ENCODE measurements at regions not wholly inside any gene's neighbourhood (a gene's known extent, or its start where the extent isn't known, plus 50 kb on each side); places are given as distances from the start of the nearest gene placed in this dataset.
"Not testable (repeated sequence)": the region's sequence is repeated elsewhere in the genome, so short reads cannot be mapped to it uniquely, and the experiment has no call there.

GRCh38 chr2:207363761-207364290 lies 165.9 kb upstream of the CREB1 start:
- Mint-ChIP-seq H3K4me1 (ENCODE audit: low read depth) (no peaks in the 10 kb centered on the region), H3K9me3 (peaks cover 4% of the 10 kb centered on the region), H3K27ac (no peak overlapping the region), H3K36me3 (ENCODE audit: low read depth) (peaks cover 3% of the 10 kb centered on the region), H3K4me3 (no peak overlapping the region), H3K27me3 (peaks cover 4% of the 10 kb centered on the region)

- no peak overlapping the region for H3K4me3 Mint-ChIP-seq
- H3K4me1 Mint-ChIP-seq (ENCODE audit: low read depth) = no peaks in the 10 kb centered on the region
- H3K27me3 Mint-ChIP-seq = no peaks in the 10 kb centered on the region
- H3K36me3 Mint-ChIP-seq (ENCODE audit: low read depth) = no peaks in the 10 kb centered on the region
- H3K9me3 Mint-ChIP-seq = peaks cover 19% of the 10 kb centered on the region
- H3K27ac Mint-ChIP-seq = no peak overlapping the region
Measured at GRCh38 chr2:207370646-207371045, 159.1 kb upstream of the CREB1 start.

GRCh38 chr2:207371877-207372276 lies 157.9 kb upstream of the CREB1 start:
- no peak overlapping the region for H3K27ac Mint-ChIP-seq
- H3K9me3 Mint-ChIP-seq = peaks cover 23% of the 10 kb centered on the region
- no peaks in the 10 kb centered on the region for H3K27me3 Mint-ChIP-seq
- no peak overlapping the region for H3K4me3 Mint-ChIP-seq
- H3K4me1 Mint-ChIP-seq (ENCODE audit: low read depth) = no peaks in the 10 kb centered on the region
- peaks cover 3% of the 10 kb centered on the region for H3K36me3 Mint-ChIP-seq (ENCODE audit: low read depth)

GRCh38 chr2:207372483-207372882 lies 157.3 kb upstream of the CREB1 start:
- Mint-ChIP-seq H3K27me3 (no peaks in the 10 kb centered on the region), H3K4me3 (no peak overlapping the region), H3K27ac (no peak overlapping the region), H3K36me3 (ENCODE audit: low read depth) (peaks cover 3% of the 10 kb centered on the region), H3K9me3 (peaks cover 27% of the 10 kb centered on the region), H3K4me1 (ENCODE audit: low read depth) (no peaks in the 10 kb centered on the region)

- H3K4me3 Mint-ChIP-seq = no peak overlapping the region
- H3K27me3 Mint-ChIP-seq = no peaks in the 10 kb centered on the region
- no peaks in the 10 kb centered on the region for H3K4me1 Mint-ChIP-seq (ENCODE audit: low read depth)
- H3K27ac Mint-ChIP-seq = no peak overlapping the region
- peaks cover 50% of the 10 kb centered on the region for H3K9me3 Mint-ChIP-seq
- peaks cover 19% of the 10 kb centered on the region for H3K36me3 Mint-ChIP-seq (ENCODE audit: low read depth)
Measured at GRCh38 chr2:207375207-207375875, 154.4 kb upstream of the CREB1 start.

GRCh38 chr2:207378620-207379019 lies 151.1 kb upstream of the CREB1 start:
- H3K36me3 Mint-ChIP-seq (ENCODE audit: low read depth) = peaks cover 19% of the 10 kb centered on the region
- not testable (repeated sequence) for H3K27me3 Mint-ChIP-seq; H3K27ac Mint-ChIP-seq; H3K4me1 Mint-ChIP-seq (ENCODE audit: low read depth); H3K4me3 Mint-ChIP-seq
- H3K9me3 Mint-ChIP-seq = peaks cover 38% of the 10 kb centered on the region

GRCh38 chr2:207385076-207385475 lies 144.7 kb upstream of the CREB1 start:
- Mint-ChIP-seq H3K4me3 (no peak overlapping the region), H3K4me1 (ENCODE audit: low read depth) (no peaks in the 10 kb centered on the region), H3K9me3 (peaks cover 19% of the 10 kb centered on the region), H3K27ac (no peak overlapping the region), H3K36me3 (ENCODE audit: low read depth) (peaks cover 1% of the 10 kb centered on the region), H3K27me3 (no peaks in the 10 kb centered on the region)

- H3K27ac Mint-ChIP-seq = no peak overlapping the region
- peaks cover 16% of the 10 kb centered on the region for H3K9me3 Mint-ChIP-seq
- H3K36me3 Mint-ChIP-seq (ENCODE audit: low read depth) = no peaks in the 10 kb centered on the region
- H3K27me3 Mint-ChIP-seq = no peaks in the 10 kb centered on the region
- H3K4me3 Mint-ChIP-seq = no peak overlapping the region
- no peaks in the 10 kb centered on the region for H3K4me1 Mint-ChIP-seq (ENCODE audit: low read depth)
Measured at GRCh38 chr2:207385903-207386302, 143.9 kb upstream of the CREB1 start.

GRCh38 chr2:207387001-207387571 lies 142.7 kb upstream of the CREB1 start:
- Mint-ChIP-seq H3K27ac (no peak overlapping the region), H3K36me3 (ENCODE audit: low read depth) (no peaks in the 10 kb centered on the region), H3K27me3 (no peaks in the 10 kb centered on the region), H3K4me3 (no peak overlapping the region), H3K9me3 (peaks cover 16% of the 10 kb centered on the region), H3K4me1 (ENCODE audit: low read depth) (no peaks in the 10 kb centered on the region)

- Mint-ChIP-seq H3K27ac (no peak overlapping the region), H3K9me3 (no peaks in the 10 kb centered on the region), H3K4me3 (no peak overlapping the region), H3K36me3 (ENCODE audit: low read depth) (no peaks in the 10 kb centered on the region), H3K4me1 (ENCODE audit: low read depth) (peaks cover 8% of the 10 kb centered on the region), H3K27me3 (no peaks in the 10 kb centered on the region)
Measured at GRCh38 chr2:207390302-207391095, 139.3 kb upstream of the CREB1 start.

- Mint-ChIP-seq H3K9me3 (no peaks in the 10 kb centered on the region), H3K36me3 (ENCODE audit: low read depth) (no peaks in the 10 kb centered on the region), H3K4me1 (ENCODE audit: low read depth) (peaks cover 8% of the 10 kb centered on the region), H3K27me3 (no peaks in the 10 kb centered on the region), H3K27ac (no peak overlapping the region), H3K4me3 (no peak overlapping the region)
Measured at GRCh38 chr2:207394203-207394781, 135.5 kb upstream of the CREB1 start.

- H3K4me3 Mint-ChIP-seq = no peak overlapping the region
- H3K27me3 Mint-ChIP-seq = no peaks in the 10 kb centered on the region
Measured at GRCh38 chr2:207394812-207395534, 134.8 kb upstream of the CREB1 start.

GRCh38 chr2:207395535-207396251 lies 134.1 kb upstream of the CREB1 start:
- no peaks in the 10 kb centered on the region for H3K27me3 Mint-ChIP-seq
- H3K27ac Mint-ChIP-seq = peak overlapping the region; percentile 9
- peaks cover 8% of the 10 kb centered on the region for H3K4me1 Mint-ChIP-seq (ENCODE audit: low read depth)
- H3K9me3 Mint-ChIP-seq = no peaks in the 10 kb centered on the region
- no peaks in the 10 kb centered on the region for H3K36me3 Mint-ChIP-seq (ENCODE audit: low read depth)
- no peak overlapping the region for H3K4me3 Mint-ChIP-seq

More at GRCh38 chr2:207394812-207395534, 134.8 kb upstream of the CREB1 start:
- Mint-ChIP-seq H3K4me1 (ENCODE audit: low read depth) (peaks cover 8% of the 10 kb centered on the region), H3K36me3 (ENCODE audit: low read depth) (no peaks in the 10 kb centered on the region), H3K9me3 (no peaks in the 10 kb centered on the region), H3K27ac (peak overlapping the region; percentile 9)

Measured in stimulated activated naive CD8-positive, alpha-beta T cell treated with anti-CD3 and anti-CD28 coated beads, Interleukin-15, Interleukin-2, amounts not matched to agents 100 ng/mL and 50 ng/mL, for 24 hours (primary cell).